IMR-90 (cell line): ENCODE measurements at regions not wholly inside any gene's neighbourhood (a gene's known extent, or its start where the extent isn't known, plus 50 kb on each side); places are given as distances from the start of the nearest gene placed in this dataset.

Experiments used
- ATAC-seq: fragments of 200-7000 bp; cut with Tn5 transposase; 2 replicates; pipeline ENCODE4 v1.9.1; 2020; ENCODE audit warnings: low read depth, mild to moderate bottlenecking, moderate library complexity
- BruUV-seq: library from RNA; stranded (reverse); fragments of 400-500 nt; replicated peaks from 2 replicates; lab custom pipeline; 2021; lab: Mats Ljungman, UMichigan
- CTCF ChIA-PET: fragments of 300-600 bp; formaldehyde crosslinking; extraction: SDS; loops from one replicate; lab custom pipeline; 2021; ENCODE audit warnings: antibody characterized with exemption; lab: Yijun Ruan, JAX
- POLR2A ChIA-PET: fragments of 300-600 bp; sonication (Branson Sonifier 250); formaldehyde crosslinking; loops from one replicate; lab custom pipeline; 2022; ENCODE audit warnings: antibody characterized with exemption; ENCODE audit not compliant: unreplicated experiment; lab: Charles Lee
- DNase-seq: peaks from one replicate; pipeline ENCODE4 v3.0.0; 2013
- H2AFZ ChIP-seq: replicated peaks from 2 replicates; pipeline ENCODE3; 2013; ENCODE audit warnings: low read length, mild to moderate bottlenecking; ENCODE audit not compliant: poor library complexity
- H2AK5ac ChIP-seq: 2 replicates; pipeline ENCODE4 v1.6.1; 2013; ENCODE audit warnings: low read depth, low read length, inconsistent platforms
- H2AK9ac ChIP-seq: replicated peaks from 2 replicates; pipeline ENCODE3; 2013; ENCODE audit warnings: mild to moderate bottlenecking, low read depth, low read length, moderate library complexity; ENCODE audit not compliant: poor library complexity
- H2BK120ac ChIP-seq: 2 replicates; pipeline ENCODE4 v1.6.1; 2013; ENCODE audit warnings: low read depth, low read length, inconsistent platforms
- H2BK15ac ChIP-seq: 3 replicates; pipeline ENCODE4 v1.6.1; 2013; ENCODE audit warnings: low read depth, low read length, inconsistent platforms
- H2BK20ac ChIP-seq: 2 replicates; pipeline ENCODE4 v1.6.1; 2013; ENCODE audit warnings: low read depth, mild to moderate bottlenecking, inconsistent platforms, low read length, moderate library complexity
- H2BK5ac ChIP-seq: 2 replicates; pipeline ENCODE4 v1.6.1; 2013; ENCODE audit warnings: mild to moderate bottlenecking, low read depth, low read length, inconsistent platforms; ENCODE audit not compliant: poor library complexity, severe bottlenecking
- H3K14ac ChIP-seq: replicated peaks from 2 replicates; pipeline ENCODE4 v1.6.1; 2013; ENCODE audit warnings: low read depth, low read length, inconsistent platforms
- H3K18ac ChIP-seq: 2 replicates; pipeline ENCODE4 v1.6.1; 2013; ENCODE audit warnings: low read depth, low read length, control low read depth
- H3K23ac ChIP-seq: 2 replicates; pipeline ENCODE4 v1.6.1; 2013; ENCODE audit warnings: low read depth, low read length, inconsistent platforms
- H3K27ac ChIP-seq: 2 replicates; pipeline ENCODE4 v1.5.1; 2013; ENCODE audit warnings: mild to moderate bottlenecking, control low read depth, low read length; ENCODE audit not compliant: insufficient read depth
- H3K27me3 ChIP-seq: 2 replicates; pipeline ENCODE4 v1.6.1; 2013; ENCODE audit warnings: low read length; ENCODE audit not compliant: control insufficient read depth, insufficient read depth
- H3K36me3 ChIP-seq: 2 replicates; pipeline ENCODE4 v1.6.1; 2013; ENCODE audit warnings: low read length, mixed read lengths; ENCODE audit not compliant: control insufficient read depth, insufficient read depth
- H3K4ac ChIP-seq: 2 replicates; pipeline ENCODE4 v1.6.1; 2013; ENCODE audit warnings: low read depth, low read length, inconsistent platforms
- H3K4me1 ChIP-seq: 2 replicates; pipeline ENCODE4 v1.6.1; 2013; ENCODE audit warnings: low read length, mixed read lengths; ENCODE audit not compliant: control insufficient read depth, insufficient read depth
- H3K4me2 ChIP-seq: 2 replicates; pipeline ENCODE4 v1.6.1; 2013; ENCODE audit warnings: low read depth, mild to moderate bottlenecking, control low read depth, low read length, moderate library complexity
- H3K4me3 ChIP-seq: 2 replicates; pipeline ENCODE4 v1.5.1; 2013; ENCODE audit warnings: low read depth, mild to moderate bottlenecking, control low read depth, low read length, moderate library complexity; ENCODE audit not compliant: insufficient read depth
- H3K56ac ChIP-seq: 2 replicates; pipeline ENCODE4 v1.6.1; 2013; ENCODE audit warnings: low read length, inconsistent platforms; ENCODE audit not compliant: insufficient read depth; ENCODE audit errors: extremely low read depth
- H3K79me1 ChIP-seq, 2 experiments: 2 replicates each; pipeline ENCODE4 v1.6.1; 2013; ENCODE audit warnings: low read length in 2 of 2, inconsistent platforms in 1 of 2, low read depth in 1 of 2
- H3K9ac ChIP-seq: 2 replicates; pipeline ENCODE4 v1.6.1; 2013; ENCODE audit warnings: low read depth, low read length, control low read depth
- H3K9me1 ChIP-seq: 2 replicates; pipeline ENCODE4 v1.6.1; 2013; ENCODE audit warnings: low read length, inconsistent platforms; ENCODE audit not compliant: insufficient read depth
- H3K9me3 ChIP-seq: 2 replicates; pipeline ENCODE4 v1.6.1; 2013; ENCODE audit warnings: low read length; ENCODE audit not compliant: control insufficient read depth, insufficient read depth
- H4K20me1 ChIP-seq: 2 replicates; pipeline ENCODE4 v1.6.1; 2013; ENCODE audit warnings: low read length, inconsistent platforms; ENCODE audit not compliant: insufficient read depth
- H4K5ac ChIP-seq: 2 replicates; pipeline ENCODE4 v1.6.1; 2013; ENCODE audit warnings: mild to moderate bottlenecking, low read depth, low read length, control low read depth
- H4K8ac ChIP-seq, 2 experiments: 2 replicates each; pipeline ENCODE4 v1.6.1; 2013; ENCODE audit warnings: low read depth in 2 of 2, low read length in 2 of 2, control low read depth in 1 of 2, inconsistent platforms in 1 of 2
- H4K91ac ChIP-seq: 2 replicates; pipeline ENCODE4 v1.6.1; 2013; ENCODE audit warnings: low read depth, low read length, inconsistent platforms; ENCODE audit not compliant: insufficient read depth
- BHLHE40 ChIP-seq: fragments of 150-350 bp; IDR thresholded peaks from 2 replicates; pipeline ENCODE4 v1.6.1; 2016; ENCODE audit warnings: mild to moderate bottlenecking, low read depth, low read length
- CEBPB ChIP-seq: IDR thresholded peaks from 2 replicates; pipeline ENCODE4 v1.6.1; 2012; ENCODE audit warnings: low read depth, low read length, improper control_type of control experiment
- CHD1 ChIP-seq: IDR thresholded peaks from 2 replicates; pipeline ENCODE4 v1.6.1; 2012; ENCODE audit warnings: low read depth, low read length, improper control_type of control experiment
- FOS ChIP-seq: fragments of 150-350 bp; IDR thresholded peaks from 2 replicates; pipeline ENCODE4 v1.6.1; 2016; ENCODE audit warnings: low read depth, low read length
- MAFK ChIP-seq: IDR thresholded peaks from 2 replicates; pipeline ENCODE4 v1.6.1; 2012; ENCODE audit warnings: low read depth, low read length, improper control_type of control experiment
- MAZ ChIP-seq: IDR thresholded peaks from 2 replicates; pipeline ENCODE4 v1.6.1; 2012; ENCODE audit warnings: low read depth, mild to moderate bottlenecking, low read length, improper control_type of control experiment, moderate library complexity, borderline replicate concordance
- MXI1 ChIP-seq: IDR thresholded peaks from 2 replicates; pipeline ENCODE4 v1.6.1; 2012; ENCODE audit warnings: low read depth, mild to moderate bottlenecking, low read length, moderate library complexity, borderline replicate concordance
- NFE2L2 ChIP-seq: fragments of 150-350 bp; IDR thresholded peaks from 2 replicates; pipeline ENCODE4 v1.6.1; 2016; ENCODE audit warnings: low read depth, mild to moderate bottlenecking, low read length
- POLR2A ChIP-seq: IDR thresholded peaks from 2 replicates; pipeline ENCODE4 v1.6.1; 2012; ENCODE audit warnings: mild to moderate bottlenecking, low read depth, low read length
- RAD21 ChIP-seq: IDR thresholded peaks from 2 replicates; pipeline ENCODE4 v1.6.1; 2012; ENCODE audit warnings: low read length, improper control_type of control experiment
- RCOR1 ChIP-seq: IDR thresholded peaks from 2 replicates; pipeline ENCODE4 v1.6.1; 2012; ENCODE audit warnings: mild to moderate bottlenecking, low read length, improper control_type of control experiment; ENCODE audit not compliant: insufficient replicate concordance
- RFX5 ChIP-seq: IDR thresholded peaks from 2 replicates; pipeline ENCODE4 v1.8.0; 2012; ENCODE audit warnings: low read depth, mild to moderate bottlenecking, low read length, moderate library complexity
- SMC3 ChIP-seq: fragments of 150-350 bp; IDR thresholded peaks from 2 replicates; pipeline ENCODE4 v1.6.1; 2016; ENCODE audit warnings: low read depth, mild to moderate bottlenecking, antibody characterized with exemption, low read length, moderate library complexity
- WGBS, 2 experiments: methylation state at CpG; one replicate each; pipeline versions ENCODE4 v1.1.5 to v1.1.7; 2013; ENCODE audit warnings: missing lambda C conversion rate in 2 of 2; ENCODE audit not compliant: insufficient read length in 1 of 2; ENCODE audit errors: extremely low coverage in 2 of 2; 5-methylcytosine and 5-hydroxymethylcytosine counted together
- dilution Hi-C: fragments of 300-500 bp; cut with HindIII; formaldehyde crosslinking; loops from one replicate; pipeline ENCODE4 v1.14.3; 2018; ENCODE audit warnings: low sequenced_read_pairs; ENCODE audit not compliant: unreplicated experiment
- in situ Hi-C: fragments of 300-500 bp; cut with MboI; formaldehyde crosslinking; loops from 3 replicates; pipeline ENCODE4 v1.14.3; 2019; ENCODE audit warnings: low sequenced_read_pairs, inconsistent platforms, mixed read lengths
- intact Hi-C: fragments of 100-400 bp; cut with micrococcal nuclease; formaldehyde crosslinking; loops from 2 replicates; pipeline ENCODE4 v1.10.0; 2022
- TF ChIP-seq, protein P1 (sequence below): fragments of 150-350 bp; IDR thresholded peaks from 2 replicates; pipeline ENCODE4 v1.6.1; 2017; ENCODE audit warnings: mild to moderate bottlenecking, antibody characterized with exemption, low read length, low read depth
- TF ChIP-seq, protein P2 (sequence below): conservative IDR thresholded peaks from 2 replicates; pipeline ENCODE4 v1.5.1; 2012; ENCODE audit warnings: mild to moderate bottlenecking, low read depth, low read length, improper control_type of control experiment
- TF ChIP-seq, protein P3 (sequence below): fragments of 150-350 bp; IDR thresholded peaks from 2 replicates; pipeline ENCODE4 v1.6.1; 2016; ENCODE audit warnings: low read depth, mild to moderate bottlenecking, low read length, moderate library complexity, borderline replicate concordance

DNA sequence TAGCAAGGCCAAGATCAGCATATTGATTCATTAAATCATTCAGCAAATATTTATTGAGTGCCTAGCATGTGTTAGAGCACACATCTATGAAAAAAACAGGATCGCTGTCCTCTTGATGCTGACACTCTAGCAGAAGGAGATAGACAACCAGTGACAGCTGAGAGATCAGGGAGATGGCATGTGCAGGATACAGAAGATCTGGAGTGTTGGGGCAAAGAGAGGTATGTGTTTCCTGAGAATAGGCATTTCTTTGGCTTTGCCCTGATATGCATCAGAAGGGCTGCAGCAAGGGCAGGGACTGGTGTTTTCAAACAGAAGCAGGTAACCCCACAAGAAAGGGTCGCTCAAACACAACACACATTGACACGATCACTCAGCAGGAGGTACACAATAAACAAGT is 423.4 kb downstream of the FOXO1 start:
- in situ Hi-C loops = no loop called here
- H3K4me2 ChIP-seq = no peak overlapping the region
- no peak overlapping the region for H3K18ac ChIP-seq
- H3K56ac ChIP-seq = no peak overlapping the region
- no peak overlapping the region for H3K23ac ChIP-seq
- H3K14ac ChIP-seq = no peak overlapping the region
- no peak overlapping the region for H3K4ac ChIP-seq
- H3K9me1 ChIP-seq = no peaks in the 10 kb centered on the region
- no peak overlapping the region for H3K27ac ChIP-seq
- H2BK5ac ChIP-seq = no peak overlapping the region
- no peak overlapping the region for H2AK9ac ChIP-seq
- DNase-seq (no peak), ATAC-seq (no peak)
- POLR2A ChIA-PET = no interaction called here
- H3K36me3 ChIP-seq = no peaks in the 10 kb centered on the region
- no peak overlapping the region for H2BK15ac ChIP-seq
- no peaks in the 10 kb centered on the region for H4K20me1 ChIP-seq
- H2AK5ac ChIP-seq = no peak overlapping the region
- H2BK120ac ChIP-seq = no peak overlapping the region
- dilution Hi-C loops = no loop called here
- CTCF ChIA-PET = no interaction called here
- H3K79me1 ChIP-seq = no peaks in the 10 kb centered on the region
- no peak overlapping the region for H2AFZ ChIP-seq
- no peak for TF ChIP-seq RFX5
- TF ChIP-seq CEBPB = no peak
- no peak for TF ChIP-seq RAD21
- no peak for TF ChIP-seq MAZ
- TF ChIP-seq MXI1 = no peak
- no peak for TF ChIP-seq BHLHE40
- TF ChIP-seq SMC3 = no peak
- no peak for TF ChIP-seq MAFK
- TF ChIP-seq NFE2L2 = no peak
- TF ChIP-seq, protein P1, sequence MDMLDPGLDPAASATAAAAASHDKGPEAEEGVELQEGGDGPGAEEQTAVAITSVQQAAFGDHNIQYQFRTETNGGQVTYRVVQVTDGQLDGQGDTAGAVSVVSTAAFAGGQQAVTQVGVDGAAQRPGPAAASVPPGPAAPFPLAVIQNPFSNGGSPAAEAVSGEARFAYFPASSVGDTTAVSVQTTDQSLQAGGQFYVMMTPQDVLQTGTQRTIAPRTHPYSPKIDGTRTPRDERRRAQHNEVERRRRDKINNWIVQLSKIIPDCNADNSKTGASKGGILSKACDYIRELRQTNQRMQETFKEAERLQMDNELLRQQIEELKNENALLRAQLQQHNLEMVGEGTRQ = no peak
- no peak for TF ChIP-seq FOS
- no peak for TF ChIP-seq CHD1
- no peak for TF ChIP-seq RCOR1
- TF ChIP-seq, protein P2, sequence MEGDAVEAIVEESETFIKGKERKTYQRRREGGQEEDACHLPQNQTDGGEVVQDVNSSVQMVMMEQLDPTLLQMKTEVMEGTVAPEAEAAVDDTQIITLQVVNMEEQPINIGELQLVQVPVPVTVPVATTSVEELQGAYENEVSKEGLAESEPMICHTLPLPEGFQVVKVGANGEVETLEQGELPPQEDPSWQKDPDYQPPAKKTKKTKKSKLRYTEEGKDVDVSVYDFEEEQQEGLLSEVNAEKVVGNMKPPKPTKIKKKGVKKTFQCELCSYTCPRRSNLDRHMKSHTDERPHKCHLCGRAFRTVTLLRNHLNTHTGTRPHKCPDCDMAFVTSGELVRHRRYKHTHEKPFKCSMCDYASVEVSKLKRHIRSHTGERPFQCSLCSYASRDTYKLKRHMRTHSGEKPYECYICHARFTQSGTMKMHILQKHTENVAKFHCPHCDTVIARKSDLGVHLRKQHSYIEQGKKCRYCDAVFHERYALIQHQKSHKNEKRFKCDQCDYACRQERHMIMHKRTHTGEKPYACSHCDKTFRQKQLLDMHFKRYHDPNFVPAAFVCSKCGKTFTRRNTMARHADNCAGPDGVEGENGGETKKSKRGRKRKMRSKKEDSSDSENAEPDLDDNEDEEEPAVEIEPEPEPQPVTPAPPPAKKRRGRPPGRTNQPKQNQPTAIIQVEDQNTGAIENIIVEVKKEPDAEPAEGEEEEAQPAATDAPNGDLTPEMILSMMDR = no peak
- TF ChIP-seq POLR2A = no peak
- TF ChIP-seq, protein P3, sequence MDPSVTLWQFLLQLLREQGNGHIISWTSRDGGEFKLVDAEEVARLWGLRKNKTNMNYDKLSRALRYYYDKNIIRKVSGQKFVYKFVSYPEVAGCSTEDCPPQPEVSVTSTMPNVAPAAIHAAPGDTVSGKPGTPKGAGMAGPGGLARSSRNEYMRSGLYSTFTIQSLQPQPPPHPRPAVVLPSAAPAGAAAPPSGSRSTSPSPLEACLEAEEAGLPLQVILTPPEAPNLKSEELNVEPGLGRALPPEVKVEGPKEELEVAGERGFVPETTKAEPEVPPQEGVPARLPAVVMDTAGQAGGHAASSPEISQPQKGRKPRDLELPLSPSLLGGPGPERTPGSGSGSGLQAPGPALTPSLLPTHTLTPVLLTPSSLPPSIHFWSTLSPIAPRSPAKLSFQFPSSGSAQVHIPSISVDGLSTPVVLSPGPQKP = no peak
- no peak overlapping the region for H3K9ac ChIP-seq
- 100% methylated on average over 1 of the region's 3 CpGs; no CpG with 5 or more reads in 1 of the 2 experiments for WGBS, 2 experiments
- no peak overlapping the region for H4K91ac ChIP-seq
- H3K9me3 ChIP-seq = no peaks in the 10 kb centered on the region; the same call in 1 of the 2 replicates
- H2BK20ac ChIP-seq = no peak overlapping the region
- H3K4me1 ChIP-seq = no peaks in the 10 kb centered on the region
- intact Hi-C loops = no loop called here
- no TSS peak for BruUV-seq
- no peaks in the 10 kb centered on the region for H3K27me3 ChIP-seq
- H4K8ac ChIP-seq = no peak overlapping the region
- no peak overlapping the region for H3K4me3 ChIP-seq
- H4K5ac ChIP-seq = no peak overlapping the region
